Breast epithelium (tissue), 3 donors: ENCODE measurements at regions not wholly inside any gene's neighbourhood (a gene's known extent, or its start where the extent isn't known, plus 50 kb on each side); places are given as distances from the start of the nearest gene placed in this dataset.

Experiments
- CTCF ChIP-seq, 3 donors: fragments of 450-650 bp; IDR thresholded peaks; one replicate each; pipeline ENCODE4 v1.5.1; 2016 to 2017; ENCODE audit warnings: antibody characterized with exemption in 3 of 3, mild to moderate bottlenecking in 3 of 3, moderate library complexity in 3 of 3
- POLR2A ChIP-seq: fragments of 450-650 bp; IDR thresholded peaks from one replicate; pipeline ENCODE4 v1.6.1; 2016; ENCODE audit warnings: antibody characterized with exemption, mild to moderate bottlenecking, moderate library complexity

- TF ChIP-seq CTCF (IDR thresholded peaks at IDR 0.05) (no peak), POLR2A (no peak)
These were observed 222.8 kb downstream of the PTPRC start for GRCh38 chr1:198861636-198862035.
